ENCODE measurements at regions not wholly inside any gene's neighbourhood (a gene's known extent, or its start where the extent isn't known, plus 50 kb on each side); places are given as distances from the start of the nearest gene placed in this dataset.

DNA sequence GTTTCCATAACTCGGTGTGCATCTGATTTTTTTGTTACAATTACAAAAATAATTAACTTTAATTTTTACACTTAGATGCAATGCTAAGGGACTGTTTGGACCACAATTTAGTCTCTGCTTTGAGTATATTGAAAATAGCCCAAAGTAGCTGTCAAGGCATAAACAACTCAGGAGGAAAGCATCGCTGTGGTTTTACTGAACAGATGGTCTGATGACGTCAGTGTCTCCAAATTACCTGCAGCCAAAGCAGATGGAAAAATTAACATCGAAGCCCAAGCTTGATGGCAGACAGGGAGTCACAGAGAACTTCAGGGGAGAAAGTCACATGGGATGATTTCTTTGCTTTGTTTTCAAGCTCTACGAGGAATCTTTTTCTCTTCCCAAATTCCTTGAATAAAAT is 83.1 kb upstream of the PLCL2 start:
- H3K9me3 Mint-ChIP-seq: peaks cover 8% of the 10 kb centered on the region
- no peak overlapping the region for H3K9ac ChIP-seq (ENCODE audit: extremely low read depth, low read length, poor library complexity, severe bottlenecking)
- no peaks in the 10 kb centered on the region for H3K27me3 ChIP-seq (ENCODE audit: control insufficient read depth, insufficient read depth, low read length, poor library complexity, severe bottlenecking)
- H3K36me3 ChIP-seq (ENCODE audit: control insufficient read depth, insufficient read depth, low read length): no peaks in the 10 kb centered on the region
- no peaks in the 10 kb centered on the region for H3K27me3 Mint-ChIP-seq (ENCODE audit: insufficient read depth)
- H3K4me3 ChIP-seq (ENCODE audit: low read length): no peak overlapping the region
- H3K36me3 Mint-ChIP-seq (ENCODE audit: low read depth): no peaks in the 10 kb centered on the region
- H3K4me1 ChIP-seq (ENCODE audit: control insufficient read depth, insufficient read depth, low read length): peaks cover 9% of the 10 kb centered on the region
- no peak overlapping the region for H3K27ac Mint-ChIP-seq
- H3K4me1 Mint-ChIP-seq: peaks cover 17% of the 10 kb centered on the region
- 90 to 92% methylated on average over 4 to 5 of the region's 5 CpGs for WGBS, 2 experiments (ENCODE audit: insufficient coverage in 1 of 2, insufficient read length in 1 of 2)
- no peak overlapping the region for H3K27ac ChIP-seq (ENCODE audit: low read depth, low read length)
- TF ChIP-seq, protein P1, sequence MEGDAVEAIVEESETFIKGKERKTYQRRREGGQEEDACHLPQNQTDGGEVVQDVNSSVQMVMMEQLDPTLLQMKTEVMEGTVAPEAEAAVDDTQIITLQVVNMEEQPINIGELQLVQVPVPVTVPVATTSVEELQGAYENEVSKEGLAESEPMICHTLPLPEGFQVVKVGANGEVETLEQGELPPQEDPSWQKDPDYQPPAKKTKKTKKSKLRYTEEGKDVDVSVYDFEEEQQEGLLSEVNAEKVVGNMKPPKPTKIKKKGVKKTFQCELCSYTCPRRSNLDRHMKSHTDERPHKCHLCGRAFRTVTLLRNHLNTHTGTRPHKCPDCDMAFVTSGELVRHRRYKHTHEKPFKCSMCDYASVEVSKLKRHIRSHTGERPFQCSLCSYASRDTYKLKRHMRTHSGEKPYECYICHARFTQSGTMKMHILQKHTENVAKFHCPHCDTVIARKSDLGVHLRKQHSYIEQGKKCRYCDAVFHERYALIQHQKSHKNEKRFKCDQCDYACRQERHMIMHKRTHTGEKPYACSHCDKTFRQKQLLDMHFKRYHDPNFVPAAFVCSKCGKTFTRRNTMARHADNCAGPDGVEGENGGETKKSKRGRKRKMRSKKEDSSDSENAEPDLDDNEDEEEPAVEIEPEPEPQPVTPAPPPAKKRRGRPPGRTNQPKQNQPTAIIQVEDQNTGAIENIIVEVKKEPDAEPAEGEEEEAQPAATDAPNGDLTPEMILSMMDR (conservative IDR thresholded peaks at IDR 0.05): no peak
- H3K4me3 Mint-ChIP-seq: no peak overlapping the region
- DNase-seq: no peak
- H3K9me3 ChIP-seq (ENCODE audit: control insufficient read depth, low read length): peaks cover 10% of the 10 kb centered on the region

DNA sequence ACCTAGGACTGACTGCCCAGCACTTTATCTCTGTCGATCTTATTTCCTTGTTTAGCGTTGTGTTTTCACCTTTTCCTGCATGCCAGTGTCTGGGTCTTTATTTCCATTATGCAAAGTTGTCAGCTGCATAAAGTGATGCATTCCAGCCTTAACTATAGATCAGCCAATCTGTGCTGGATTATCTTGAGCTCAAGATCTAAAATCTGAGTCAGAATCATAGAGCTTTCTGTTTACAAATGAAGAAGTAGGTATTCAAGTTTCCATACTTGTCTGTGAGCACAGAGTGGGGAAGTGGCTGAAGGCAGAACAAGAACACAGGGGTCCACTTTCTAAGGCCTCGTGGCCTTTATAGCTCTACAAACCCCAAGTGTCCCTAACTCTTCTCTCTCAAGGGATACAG is 82.4 kb upstream of the PLCL2 start:
- Histone ChIP-seq H3K27me3 (ENCODE audit: control insufficient read depth, insufficient read depth, low read length, poor library complexity, severe bottlenecking) (no peaks in the 10 kb centered on the region), H3K27ac (ENCODE audit: low read depth, low read length) (no peak overlapping the region), H3K36me3 (ENCODE audit: control insufficient read depth, insufficient read depth, low read length) (no peaks in the 10 kb centered on the region), H3K4me1 (ENCODE audit: control insufficient read depth, insufficient read depth, low read length) (peaks cover 5% of the 10 kb centered on the region), H3K4me3 (ENCODE audit: low read length) (no peak overlapping the region), H3K9me3 (ENCODE audit: control insufficient read depth, low read length) (peaks cover 10% of the 10 kb centered on the region), H3K9ac (ENCODE audit: extremely low read depth, low read length, poor library complexity, severe bottlenecking) (no peak overlapping the region)
- Mint-ChIP-seq H3K4me3 (no peak overlapping the region), H3K27me3 (ENCODE audit: insufficient read depth) (no peaks in the 10 kb centered on the region), H3K36me3 (ENCODE audit: low read depth) (no peaks in the 10 kb centered on the region), H3K27ac (no peak overlapping the region), H3K9me3 (peaks cover 8% of the 10 kb centered on the region), H3K4me1 (peaks cover 11% of the 10 kb centered on the region)
- 86 to 90% methylated on average over 3 of the region's 3 CpGs for WGBS, 2 experiments (ENCODE audit: insufficient coverage in 1 of 2, insufficient read length in 1 of 2)
- no peak for DNase-seq
- TF ChIP-seq, protein P1 (conservative IDR thresholded peaks at IDR 0.05): no peak

DNA sequence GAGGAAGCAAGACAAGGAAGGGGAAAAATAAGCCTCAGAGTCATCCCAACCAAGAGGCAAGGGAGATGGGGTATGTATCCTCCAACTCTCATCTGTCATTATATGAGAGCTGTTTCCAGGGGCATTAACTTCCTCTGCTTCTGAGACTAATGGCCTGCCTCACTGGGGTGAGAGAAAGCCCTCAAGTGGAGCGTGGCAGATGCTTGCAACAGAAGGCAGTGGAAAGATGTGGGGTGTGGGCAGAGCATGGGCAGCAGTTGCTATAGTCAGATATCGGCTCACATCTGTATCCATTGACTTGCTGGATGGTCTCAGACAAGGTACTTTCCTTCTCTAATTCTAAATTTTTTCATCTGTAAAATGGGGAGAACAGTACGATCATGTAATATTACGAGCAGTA is 81.7 kb upstream of the PLCL2 start:
- Histone ChIP-seq H3K4me1 (ENCODE audit: control insufficient read depth, insufficient read depth, low read length) (peaks cover 2% of the 10 kb centered on the region), H3K27ac (ENCODE audit: low read depth, low read length) (no peak overlapping the region), H3K9me3 (ENCODE audit: control insufficient read depth, low read length) (peaks cover 10% of the 10 kb centered on the region), H3K36me3 (ENCODE audit: control insufficient read depth, insufficient read depth, low read length) (no peaks in the 10 kb centered on the region), H3K9ac (ENCODE audit: extremely low read depth, low read length, poor library complexity, severe bottlenecking) (no peak overlapping the region), H3K4me3 (ENCODE audit: low read length) (no peak overlapping the region), H3K27me3 (ENCODE audit: control insufficient read depth, insufficient read depth, low read length, poor library complexity, severe bottlenecking) (no peaks in the 10 kb centered on the region)
- no peak overlapping the region for H3K27ac Mint-ChIP-seq
- no peaks in the 10 kb centered on the region for H3K27me3 Mint-ChIP-seq (ENCODE audit: insufficient read depth)
- H3K36me3 Mint-ChIP-seq (ENCODE audit: low read depth): no peaks in the 10 kb centered on the region
- peaks cover 8% of the 10 kb centered on the region for H3K9me3 Mint-ChIP-seq
- DNase-seq: no peak
- peaks cover 11% of the 10 kb centered on the region for H3K4me1 Mint-ChIP-seq
- TF ChIP-seq, protein P1 (conservative IDR thresholded peaks at IDR 0.05): no peak
- WGBS, 2 experiments (ENCODE audit: insufficient coverage in 1 of 2, insufficient read length in 1 of 2): 88 to 91% methylated on average over 4 of the region's 4 CpGs
- H3K4me3 Mint-ChIP-seq: no peak overlapping the region
